Stimulated activated naive CD4-positive, alpha-beta T cell (primary cell): ENCODE measurements at regions not wholly inside any gene's neighbourhood (a gene's known extent, or its start where the extent isn't known, plus 50 kb on each side); places are given as distances from the start of the nearest gene placed in this dataset.
"Not testable (repeated sequence)": the region's sequence is repeated elsewhere in the genome, so short reads cannot be mapped to it uniquely, and the experiment has no call there.

Source experiments
- DNase-seq, 6 experiments: peaks; one replicate each; lab custom pipeline; 2025; lab: John Stamatoyannopoulos, UW

DNA sequence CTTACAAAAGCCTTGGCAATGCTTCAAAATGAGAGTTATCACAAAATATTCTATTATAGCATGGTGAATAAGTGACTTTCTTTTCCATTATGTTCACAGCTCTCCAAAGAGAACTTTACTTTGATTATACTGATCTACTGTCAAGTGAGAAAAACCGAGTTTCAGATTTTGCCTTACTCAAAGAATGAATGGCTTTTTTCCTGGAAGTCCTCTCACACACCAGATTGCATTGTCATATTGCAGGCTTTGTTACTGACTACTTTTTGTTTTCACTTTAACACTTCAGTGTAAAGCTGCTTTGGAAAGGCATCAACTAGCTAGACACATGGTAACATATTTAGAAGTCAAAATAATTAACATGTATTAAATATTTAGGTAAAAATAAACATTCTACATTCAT lies 765.2 kb upstream of the NUDT12 start:
- DNase-seq = no peak

DNA sequence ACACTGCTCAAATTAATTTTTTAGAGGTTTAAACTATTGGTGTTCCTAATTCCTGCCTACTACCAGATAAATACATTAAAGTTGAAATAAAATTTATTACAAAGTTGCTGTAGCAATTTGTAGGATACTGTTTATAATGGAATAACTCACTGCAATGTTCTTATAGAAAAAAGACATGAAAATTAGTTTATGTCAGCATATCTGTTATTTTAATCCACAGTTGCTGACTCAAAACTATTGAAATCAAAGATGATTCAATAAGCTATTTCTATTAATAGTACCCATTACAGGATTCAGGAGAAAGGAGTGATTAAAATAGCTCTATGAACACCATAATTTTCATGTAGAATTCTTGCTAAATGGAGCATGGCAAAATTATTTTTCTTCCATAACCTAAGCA lies 764.4 kb upstream of the NUDT12 start:
- DNase-seq = no peak

DNA sequence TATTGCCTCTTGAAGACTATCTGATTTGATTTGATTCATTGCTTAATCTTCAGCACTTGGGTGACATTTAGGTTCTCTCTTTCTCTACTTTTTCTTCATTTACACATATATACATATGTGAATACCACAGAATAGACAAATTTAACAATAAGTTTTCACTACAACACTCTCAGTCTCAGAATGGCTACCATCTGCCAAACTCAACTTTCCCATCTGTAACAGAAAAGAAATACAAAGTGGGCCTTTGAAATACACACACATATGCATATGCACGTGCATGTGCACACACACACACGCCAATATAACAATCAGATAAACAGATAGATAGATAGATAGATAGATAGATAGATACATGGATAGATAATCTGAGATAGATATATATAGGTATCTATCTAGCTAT lies 762.8 kb upstream of the NUDT12 start:
- DNase-seq = no peak

DNA sequence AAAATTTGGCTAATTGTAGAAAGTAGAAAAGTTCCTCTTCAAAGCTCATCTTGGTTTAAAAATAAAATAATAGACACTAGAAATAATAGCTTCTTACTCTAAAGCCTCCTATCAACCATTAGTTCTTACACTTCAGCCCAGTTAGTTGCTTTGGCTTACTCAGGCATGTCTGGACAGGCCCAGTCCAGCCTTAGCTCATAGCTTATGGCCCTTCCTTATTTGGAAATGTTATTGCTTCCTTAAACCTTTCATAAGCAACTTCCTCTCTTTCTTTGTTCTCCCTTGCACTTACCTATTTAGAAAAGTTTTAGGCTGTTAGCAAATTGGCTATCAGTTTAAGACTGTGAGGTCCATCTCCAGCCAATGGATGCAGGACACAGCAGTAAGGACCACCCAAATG lies 754.1 kb upstream of the NUDT12 start:
- not testable (repeated sequence) for DNase-seq

DNA sequence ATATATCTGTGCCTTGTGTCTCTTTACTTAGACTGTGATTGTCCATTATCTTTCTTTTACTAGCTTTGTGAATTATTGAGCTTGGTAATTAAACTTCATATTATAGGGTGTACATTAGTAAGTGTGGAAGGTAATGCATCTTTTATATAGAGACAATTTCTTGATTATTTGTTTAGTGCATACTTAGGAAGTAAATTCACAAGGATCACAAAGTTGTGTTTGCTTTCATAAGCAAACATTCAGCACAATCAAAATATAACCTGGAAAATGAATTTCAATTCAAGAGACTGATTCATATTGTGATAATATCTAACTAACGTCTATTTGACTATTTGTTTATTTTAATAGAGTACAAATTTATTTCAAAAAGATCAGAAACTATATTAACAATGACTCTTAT lies 749.9 kb upstream of the NUDT12 start:
- DNase-seq = no peak

DNA sequence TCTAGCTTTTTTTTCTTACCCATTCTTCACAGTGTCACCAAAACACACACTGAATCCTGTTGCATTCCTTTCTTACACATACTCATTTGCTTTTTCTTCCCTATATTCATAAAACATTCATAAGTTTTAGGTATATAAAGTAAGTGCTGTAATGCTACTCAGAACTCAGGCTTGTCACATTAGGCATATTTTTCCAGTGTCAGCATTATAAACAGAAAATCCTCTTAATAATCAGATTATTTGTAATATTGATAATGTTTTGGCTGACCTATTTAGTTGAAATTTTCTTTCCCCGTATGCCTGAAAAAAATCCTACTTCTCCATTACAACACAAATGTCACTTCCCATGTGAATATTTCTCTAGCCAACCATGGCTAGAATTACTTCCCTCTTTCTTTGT lies 743.0 kb upstream of the NUDT12 start:
- no peak for DNase-seq

DNA sequence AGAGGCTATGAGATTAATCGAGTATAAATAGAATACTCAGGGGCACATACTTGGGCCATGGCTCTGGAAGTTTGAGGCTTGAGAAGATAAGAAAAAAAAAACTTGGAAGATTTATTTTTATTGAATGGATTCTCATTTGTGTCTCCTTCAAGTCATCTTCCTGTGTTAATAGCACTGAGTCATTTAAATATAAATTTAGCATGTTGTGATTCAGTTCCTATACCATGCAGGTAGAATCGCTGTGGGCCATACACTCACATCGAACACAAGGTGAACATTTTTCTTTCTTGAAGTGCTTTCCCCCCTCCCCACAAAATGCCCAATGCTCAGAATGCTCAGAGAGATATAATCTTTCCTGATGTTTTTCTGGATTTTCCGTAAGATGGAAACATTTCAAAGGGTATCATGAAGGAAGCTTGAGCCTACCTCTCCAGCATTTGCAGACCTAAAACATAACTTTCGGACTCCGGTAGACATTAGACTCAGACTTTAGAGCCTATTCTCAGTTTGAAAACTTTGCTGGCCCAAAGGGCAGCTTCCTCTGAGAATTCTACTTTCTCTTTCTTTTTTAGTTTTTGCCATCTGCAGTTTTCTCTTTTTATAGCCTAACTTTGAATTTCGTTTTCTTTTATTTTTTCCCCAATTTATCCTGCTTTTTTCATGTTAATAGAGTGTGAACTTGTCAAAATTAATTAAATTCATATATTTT lies 737.6 kb upstream of the NUDT12 start:
- DNase-seq = no peak

DNA sequence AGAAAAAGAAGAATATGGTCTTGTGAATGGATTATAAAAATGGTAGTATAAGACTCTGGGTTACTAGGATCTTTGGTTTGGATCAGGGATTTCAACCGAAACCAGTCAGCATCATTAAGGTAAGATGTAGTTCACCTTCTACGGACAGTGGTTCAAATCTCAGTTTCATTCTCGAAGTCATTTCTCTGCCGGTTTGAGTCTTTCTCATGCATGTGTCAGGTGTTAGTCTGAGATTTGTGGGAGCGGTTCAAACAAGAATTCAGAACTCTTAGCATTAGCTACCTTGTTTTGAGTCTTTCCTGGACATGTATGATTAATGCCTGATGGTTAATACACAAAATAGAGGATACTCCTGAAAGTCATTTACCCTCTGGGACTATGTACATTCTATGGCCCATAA lies 735.9 kb upstream of the NUDT12 start:
- no peak for DNase-seq

DNA sequence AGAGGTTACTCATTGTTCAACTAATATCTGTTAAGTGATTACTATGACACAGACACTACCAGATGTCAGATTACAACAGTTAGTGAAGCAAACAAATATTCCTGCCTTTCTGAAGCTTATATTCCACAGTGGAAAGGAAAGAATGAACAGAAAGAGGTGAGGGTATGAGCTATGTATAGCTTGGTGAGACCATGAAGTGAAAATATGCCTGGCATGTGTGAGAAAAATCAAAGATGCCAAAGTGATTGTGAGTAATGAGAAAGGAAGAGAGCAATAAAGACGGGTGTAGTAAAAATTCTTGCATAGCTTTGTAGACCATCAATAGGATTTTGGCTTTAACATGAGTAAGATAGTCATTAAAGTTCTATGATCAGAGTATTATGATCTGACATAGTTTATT lies 734.5 kb upstream of the NUDT12 start:
- no peak for DNase-seq

DNA sequence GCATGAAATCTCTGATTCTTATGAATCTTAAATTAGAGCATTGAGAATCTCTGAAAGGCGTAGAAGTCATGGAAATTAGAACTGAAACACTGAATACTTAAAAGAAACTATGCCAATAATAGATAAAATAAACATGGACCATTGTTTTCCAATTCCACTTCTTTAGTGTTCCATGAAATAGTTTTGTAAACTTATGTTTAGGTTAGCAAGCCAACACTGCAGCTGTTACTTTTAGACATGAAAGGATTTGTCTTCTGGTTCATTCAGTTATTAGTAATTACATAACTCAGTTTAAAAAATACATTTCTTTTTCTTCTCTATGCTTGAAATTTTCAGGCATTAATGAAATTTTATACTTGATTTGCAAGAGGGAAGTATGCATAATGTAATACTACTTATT lies 733.4 kb upstream of the NUDT12 start:
- DNase-seq = no peak

DNA sequence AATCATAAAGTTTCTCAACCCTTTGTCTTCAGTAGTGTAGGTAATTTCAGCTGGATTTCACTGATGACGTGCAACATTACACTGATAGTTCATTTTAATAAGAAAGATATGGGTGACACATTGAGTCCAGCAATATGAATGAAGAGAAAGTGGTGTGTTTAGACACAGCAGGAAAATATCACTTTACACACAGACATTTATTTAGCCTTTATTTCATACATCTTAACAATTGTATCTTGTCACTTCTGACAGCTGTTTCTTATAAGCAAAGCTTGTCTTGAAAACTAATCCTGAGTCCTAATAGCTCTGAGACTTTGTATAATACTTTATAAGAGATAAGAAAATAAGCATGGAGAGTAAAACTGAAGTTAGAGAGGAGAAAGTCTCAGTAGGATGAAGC lies 720.5 kb upstream of the NUDT12 start:
- DNase-seq = no peak

DNA sequence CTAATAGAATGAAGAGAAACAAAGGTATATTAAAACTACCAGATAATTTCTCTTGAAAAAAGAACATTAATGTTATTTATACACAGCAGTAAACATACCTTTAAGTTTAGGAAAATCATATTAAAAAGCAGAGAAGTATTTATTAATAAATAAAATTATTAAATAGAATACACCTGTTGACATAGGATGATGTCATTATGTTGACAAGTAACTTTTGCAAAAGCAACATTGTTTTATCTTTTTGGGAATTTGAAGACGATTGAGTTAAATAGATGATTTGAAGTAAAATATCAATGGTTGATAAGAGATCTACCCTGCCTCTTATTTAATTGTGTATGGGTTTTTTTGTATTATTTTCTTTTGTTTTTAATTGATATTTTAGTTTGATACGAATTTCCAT lies 711.1 kb upstream of the NUDT12 start:
- DNase-seq = no peak

DNA sequence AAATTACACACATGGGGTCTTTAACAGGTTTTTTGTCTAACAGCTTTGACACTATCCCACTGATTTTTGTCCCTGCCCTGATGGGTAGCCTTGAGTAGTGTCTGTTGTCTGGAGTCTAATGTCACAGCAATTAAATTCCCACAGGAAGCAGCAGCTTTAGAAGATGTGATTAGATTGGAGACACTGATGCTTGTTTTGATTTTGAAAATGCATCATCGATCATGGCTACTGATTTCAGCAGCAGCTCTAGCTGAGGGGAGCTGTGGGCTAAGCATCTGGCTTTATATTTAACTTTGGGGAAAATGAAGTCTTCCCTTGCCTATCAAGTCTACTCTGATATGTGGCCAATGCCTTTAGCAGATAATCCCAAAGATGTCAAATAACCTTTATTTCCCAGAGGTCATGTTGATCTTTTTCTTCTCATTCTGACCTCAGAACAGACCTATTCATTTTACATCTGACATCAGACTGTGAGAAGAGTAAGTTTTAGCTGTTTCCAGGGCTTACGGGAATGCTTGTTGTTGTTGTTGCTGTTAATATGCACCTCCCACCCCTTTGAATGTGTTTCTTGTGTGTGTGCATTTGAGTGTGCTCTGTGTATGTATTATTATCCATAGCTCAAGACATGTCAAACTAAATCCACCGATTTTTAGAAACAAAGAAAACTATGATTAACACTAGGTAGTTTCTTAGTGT lies 704.9 kb upstream of the NUDT12 start:
- DNase-seq = no peak

DNA sequence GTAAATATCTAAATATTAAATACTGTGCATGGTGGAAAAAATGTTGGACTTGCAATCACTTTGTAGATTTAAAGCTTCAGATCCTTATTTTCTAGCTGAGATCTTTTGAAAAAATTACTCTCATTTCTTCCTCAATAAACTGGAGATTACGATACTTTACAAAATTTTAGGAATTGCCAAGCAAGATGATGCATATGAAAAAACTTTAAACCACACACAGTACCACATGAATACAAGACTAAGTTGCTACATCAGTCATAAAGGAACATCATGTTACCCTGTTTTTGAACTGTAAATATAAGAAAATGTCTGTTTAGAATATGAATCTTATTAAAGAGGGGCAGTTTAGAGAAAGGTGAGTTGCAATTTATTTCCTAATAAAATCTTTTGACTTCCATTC lies 703.6 kb upstream of the NUDT12 start:
- DNase-seq = no peak

DNA sequence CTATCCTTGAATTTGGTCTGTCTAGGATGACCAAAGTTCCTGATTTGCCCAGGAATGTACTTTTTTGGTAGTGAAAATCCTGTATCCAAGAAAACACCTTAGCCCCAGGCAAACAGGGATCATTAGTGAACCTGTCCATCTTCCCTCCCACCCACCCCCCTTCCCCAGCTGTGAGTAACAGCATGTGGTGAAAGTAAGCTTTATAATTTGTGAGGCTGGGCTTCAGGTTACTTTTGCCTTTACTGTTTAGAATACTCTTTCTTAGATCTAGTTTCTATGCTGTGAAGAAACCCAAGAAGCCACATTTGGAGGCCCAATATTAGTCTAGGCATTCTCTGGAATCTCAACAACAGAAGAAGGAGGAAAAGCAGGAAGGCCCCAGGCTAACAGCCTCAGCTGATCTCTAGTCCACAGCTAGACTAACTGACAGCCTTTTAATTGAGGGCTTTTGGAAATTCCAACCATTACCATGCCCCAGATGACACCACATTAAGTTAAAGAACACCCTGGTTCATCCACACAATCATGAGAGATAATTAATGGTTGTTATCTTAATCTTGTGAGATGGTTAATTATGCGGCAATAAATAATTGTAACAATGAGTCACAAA lies 703.0 kb upstream of the NUDT12 start:
- no peak for DNase-seq

DNA sequence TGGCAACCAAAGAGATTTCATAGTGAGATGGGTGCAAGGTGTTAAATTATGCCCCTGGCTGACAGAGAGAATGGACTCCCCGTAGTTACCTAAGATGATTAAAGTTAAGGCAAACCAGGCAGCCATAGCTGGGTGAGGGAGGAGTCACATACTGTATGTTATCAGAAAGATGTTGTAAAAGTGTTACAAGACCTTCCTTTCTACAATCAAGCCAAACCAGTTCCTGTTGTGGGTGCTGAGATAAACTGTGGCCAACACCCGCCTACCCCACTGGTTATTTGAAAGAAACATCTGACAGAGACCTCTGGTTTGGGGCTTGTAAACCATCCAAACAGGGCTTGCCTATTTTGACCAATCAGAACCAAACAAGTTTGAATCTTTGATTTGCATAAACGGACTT lies 684.7 kb upstream of the NUDT12 start:
- no peak for DNase-seq

DNA sequence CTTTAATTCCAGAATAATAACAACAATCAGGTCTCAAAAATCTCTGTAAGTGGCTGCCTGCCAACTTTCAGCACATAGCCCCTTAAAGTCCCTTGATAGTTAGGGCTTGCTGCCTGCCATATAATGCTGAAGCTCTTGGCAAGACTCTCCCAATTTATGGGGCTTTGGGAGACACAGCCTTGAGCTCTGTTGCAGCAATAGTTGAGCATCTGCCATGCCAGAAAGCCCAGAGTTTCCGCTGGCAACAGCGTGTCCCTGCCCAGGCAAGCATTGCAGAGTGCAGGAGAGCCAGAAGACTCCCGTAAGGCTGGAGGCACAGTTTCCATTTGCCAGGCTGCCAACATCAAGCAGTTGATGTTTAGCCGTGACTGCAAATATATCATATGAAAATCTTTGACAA lies 678.5 kb upstream of the NUDT12 start:
- no peak for DNase-seq

DNA sequence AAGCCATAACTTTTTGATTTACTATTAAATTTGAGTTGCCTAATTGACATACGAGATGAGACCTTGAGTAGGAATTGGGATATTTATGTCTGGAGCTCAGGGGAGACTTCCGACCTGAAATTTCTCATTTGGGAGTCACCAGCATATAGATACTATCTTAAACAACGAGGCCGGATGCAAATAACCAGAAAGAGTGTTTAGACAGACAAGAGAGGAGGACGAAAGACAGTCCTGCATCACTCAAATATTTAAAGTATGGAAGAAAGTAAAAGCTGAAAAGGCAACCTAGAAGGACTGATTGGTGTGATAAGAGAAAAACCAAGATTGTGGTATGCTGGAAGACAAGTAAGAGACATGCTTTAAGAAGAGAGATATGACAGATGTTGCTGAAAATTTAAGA lies 675.0 kb upstream of the NUDT12 start:
- DNase-seq = no peak

DNA sequence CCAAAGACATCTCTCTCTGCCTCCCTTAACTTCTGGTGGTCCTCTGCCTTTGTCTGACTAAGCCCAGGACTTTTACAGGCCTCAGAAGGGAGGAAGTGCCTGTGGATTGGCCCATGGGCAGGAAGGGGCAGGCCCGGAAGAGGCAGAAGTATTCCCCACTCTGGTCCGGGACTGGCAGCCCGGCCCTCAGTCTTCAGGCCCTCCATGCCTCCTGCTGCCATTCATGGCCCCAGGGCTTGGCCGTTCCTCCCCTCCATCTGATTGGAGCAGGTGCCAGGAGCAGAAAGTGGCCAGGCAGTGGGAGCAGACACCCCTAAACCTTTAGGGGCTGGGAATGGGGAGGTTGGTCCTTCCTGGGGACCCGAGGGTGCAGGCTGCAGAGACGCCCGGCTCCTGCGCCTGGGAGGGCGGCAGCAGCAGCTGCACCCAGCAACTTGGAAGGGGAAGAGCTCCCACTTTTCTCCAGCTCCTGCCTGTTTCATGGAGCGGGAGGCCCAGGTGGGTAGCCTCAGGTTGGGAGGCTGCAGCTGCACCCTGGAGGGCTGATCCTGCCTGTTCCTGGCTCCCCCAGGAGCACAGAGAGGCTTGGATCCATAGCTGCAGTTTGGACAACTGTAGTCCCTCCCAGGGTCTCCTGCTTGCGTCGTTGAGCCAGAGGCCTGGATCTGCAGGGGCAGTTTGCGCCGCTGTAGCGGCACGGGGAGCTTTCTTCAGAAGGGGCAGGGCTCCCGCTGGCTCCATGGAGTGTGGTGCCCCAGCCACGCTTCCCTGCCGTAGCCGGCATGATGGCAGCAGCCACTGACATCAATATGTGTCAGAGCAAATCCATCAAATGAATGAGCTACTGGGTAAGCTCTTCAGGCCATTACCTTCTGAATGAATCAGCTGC lies 661.5 kb upstream of the NUDT12 start:
- DNase-seq = no peak

DNA sequence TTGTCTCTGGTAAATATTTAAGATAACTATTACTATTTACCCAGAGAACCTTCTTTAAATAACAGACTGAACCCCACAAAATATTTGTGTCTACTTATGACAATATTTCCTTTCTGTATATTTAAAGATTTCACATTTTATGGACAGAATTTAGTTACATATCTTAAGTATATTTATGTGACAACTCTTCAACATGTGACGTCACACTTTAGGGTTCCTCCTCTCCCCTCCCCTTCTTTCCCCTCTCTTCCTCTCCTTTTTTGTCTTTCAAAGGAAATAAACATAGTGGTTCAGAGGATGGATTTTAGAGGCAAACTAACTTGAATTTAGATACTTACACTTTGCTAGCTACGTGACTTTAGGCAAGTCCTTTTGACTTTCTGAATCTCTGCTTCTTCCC lies 655.6 kb upstream of the NUDT12 start:
- no peak for DNase-seq

DNA sequence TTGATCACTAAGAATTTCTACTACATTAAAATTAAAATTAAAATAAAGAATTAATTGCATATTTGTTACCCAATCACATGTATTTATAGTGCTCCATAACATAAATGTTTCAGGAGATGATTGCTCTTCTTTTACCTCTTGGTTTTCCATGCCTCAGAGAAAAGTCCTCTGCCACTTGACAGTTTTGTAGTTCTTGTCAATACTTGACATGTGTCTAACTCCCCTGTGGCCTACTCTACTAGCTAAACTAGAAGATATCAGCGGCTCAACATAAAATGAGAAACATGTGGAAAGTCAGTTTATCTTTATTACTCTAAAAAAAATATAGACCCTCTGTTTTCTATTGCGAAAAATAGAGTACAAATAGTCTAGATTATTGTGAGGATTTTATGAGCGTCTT lies 650.6 kb upstream of the NUDT12 start:
- DNase-seq = no peak

DNA sequence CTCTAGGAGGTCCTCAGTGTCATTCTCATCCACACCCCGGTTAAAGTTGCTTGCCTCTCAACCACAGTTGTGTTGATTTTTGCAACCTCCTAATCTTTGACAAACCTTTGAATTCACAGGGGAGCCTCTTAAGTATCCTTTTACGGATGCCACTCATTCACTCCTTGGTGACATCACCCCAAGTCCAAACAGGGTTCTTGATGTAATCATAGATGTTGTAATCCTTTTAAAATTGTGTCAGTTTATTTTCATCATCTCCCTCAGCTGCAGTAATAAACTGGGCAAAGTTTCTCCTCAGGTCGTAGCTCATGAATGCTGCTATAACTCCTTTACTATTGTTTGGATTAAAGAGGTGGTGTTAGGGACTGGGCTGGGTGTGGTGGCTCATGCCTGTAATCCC lies 637.2 kb upstream of the NUDT12 start:
- DNase-seq = no peak

DNA sequence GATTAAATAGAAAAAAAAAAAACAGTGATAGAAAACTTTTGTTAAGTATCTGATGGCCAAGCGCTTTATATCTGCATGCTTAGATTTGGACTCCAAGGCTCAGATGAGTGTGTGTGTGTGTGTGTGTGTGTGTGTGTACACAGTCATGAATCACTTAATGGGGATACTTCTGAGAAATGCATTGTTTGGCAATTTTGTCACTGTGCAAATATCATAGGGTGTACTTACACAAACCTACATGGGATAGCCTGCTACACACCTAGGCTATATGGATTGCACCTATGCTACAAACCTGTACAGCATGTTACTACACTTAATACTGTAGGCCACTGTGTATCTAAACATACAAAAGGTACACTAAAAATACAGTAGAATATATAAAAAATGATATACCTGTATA lies 635.6 kb upstream of the NUDT12 start:
- no peak for DNase-seq
